Heart right ventricle (tissue), 16 donors: ENCODE measurements at regions not wholly inside any gene's neighbourhood (a gene's known extent, or its start where the extent isn't known, plus 50 kb on each side); places are given as distances from the start of the nearest gene placed in this dataset.

Source experiments
- ATAC-seq, 8 donors: fragments of 200-7000 bp; cut with Tn5 transposase; one replicate each; pipeline ENCODE4 v1.9.1; 2020; ENCODE audit warnings: mild to moderate bottlenecking in 8 of 8, moderate library complexity in 8 of 8, moderate number of reproducible peaks in 1 of 8
- DNase-seq, 2 donors: peaks; one replicate each; pipeline ENCODE4 v3.0.0-alpha.2; 2020
- H3K27ac ChIP-seq, 10 donors: fragments of 200-600 bp; sonication (generic) in 2 of 10; one replicate each; pipeline versions ENCODE4 v1.5.0 to v1.8.0; 2020 to 2022; ENCODE audit warnings: mild to moderate bottlenecking in 3 of 10
- H3K27me3 ChIP-seq, 7 donors: fragments of 200-600 bp; one replicate each; pipeline ENCODE4 v1.8.0; 2021 to 2022; ENCODE audit warnings: mild to moderate bottlenecking in 2 of 7
- H3K36me3 ChIP-seq, 9 donors: fragments of 200-600 bp; sonication (generic) in 1 of 9; one replicate each; pipeline versions ENCODE4 v1.5.0 to v1.8.0; 2020 to 2022; ENCODE audit warnings: mild to moderate bottlenecking in 2 of 9
- H3K4me1 ChIP-seq, 9 donors: fragments of 200-600 bp; sonication (generic) in 1 of 9; one replicate each; pipeline versions ENCODE4 v1.5.0 to v1.8.0; 2020 to 2022; ENCODE audit warnings: mild to moderate bottlenecking in 4 of 9
- H3K4me3 ChIP-seq, 10 donors: fragments of 200-600 bp; sonication (generic) in 2 of 10; one replicate each; pipeline versions ENCODE4 v1.5.0 to v1.8.0; 2020 to 2022; ENCODE audit warnings: mild to moderate bottlenecking in 7 of 10, moderate library complexity in 2 of 10
- H3K9me3 ChIP-seq, 11 donors: fragments of 200-600 bp in 10 of 11; sonication (generic) in 2 of 11; one replicate each; pipeline versions ENCODE4 v1.5.0 to v1.8.0; 2013 to 2022; ENCODE audit warnings: mild to moderate bottlenecking in 2 of 11, control low read depth in 1 of 11, moderate library complexity in 1 of 11
- WGBS, 2 donors: extraction: QIAGEN DNeasy Blood & Tissue Kit; methylation state at CpG; one replicate each; pipeline ENCODE4 v1.1.7; 2013; ENCODE audit warnings: inconsistent platforms in 1 of 2; 5-methylcytosine and 5-hydroxymethylcytosine counted together
- intact Hi-C, 10 donors: fragments of 100-400 bp; cut with DNase I; formaldehyde crosslinking; loops; one replicate each; pipeline versions ENCODE4 v1.11.1 to v1.14.2; 2022
- TF ChIP-seq, protein P1 (sequence below), 9 donors: fragments of 200-600 bp; sonication (generic) in 2 of 9; IDR thresholded peaks; one replicate each; pipeline versions ENCODE4 v1.5.0 to v1.8.0; 2021 to 2022; ENCODE audit warnings: antibody characterized with exemption in 9 of 9, mild to moderate bottlenecking in 5 of 9, moderate library complexity in 1 of 9
- donor health status: Arrhythmogenic right ventricular cardiomyopathy.
- donor health status: ischemic (EF 13 %, LVEDD 7.1; RV severe dilation, severe dysfunction).
- donor health status: healthy with polysubstance abuse.
- donor health status: DM: no; HTN: yes; CAD: no.
- donor health status: DM: no; HTN: no; CAD: no.
- donor health status: ischemic (EF 25% LVEDD 6.9; RV normal size, moderate dysfunction).
- donor health status: ischemic (EF 25% LVEDD 5.7; RV mildly dilated, moderate dysfunction).
- donor health status: healthy.
- donor health status: DM: yes; HTN: yes; CAD: no.
- donor health status: Ischemic cardiomyopathy.
- donor health status: ischemic (EF 35%, LVEDD 5.7; RV mildly dilated, moderate dysfunction).
- donor health status: nonischemic (EF 11% LVEDD 7.7; RV severe dilation, severe dysfunction).
- donor health status: DM: yes; HTN: yes; CAD: no.
- donor health status: PGD.
- donor health status: ischemic (EF 29% LVEDD 5.4; RV normal size, mild dysfunction).
- donor health status: nonischemic (EF 23%, LVEDD 6.1; RV moderate dilation, normal function).

DNA sequence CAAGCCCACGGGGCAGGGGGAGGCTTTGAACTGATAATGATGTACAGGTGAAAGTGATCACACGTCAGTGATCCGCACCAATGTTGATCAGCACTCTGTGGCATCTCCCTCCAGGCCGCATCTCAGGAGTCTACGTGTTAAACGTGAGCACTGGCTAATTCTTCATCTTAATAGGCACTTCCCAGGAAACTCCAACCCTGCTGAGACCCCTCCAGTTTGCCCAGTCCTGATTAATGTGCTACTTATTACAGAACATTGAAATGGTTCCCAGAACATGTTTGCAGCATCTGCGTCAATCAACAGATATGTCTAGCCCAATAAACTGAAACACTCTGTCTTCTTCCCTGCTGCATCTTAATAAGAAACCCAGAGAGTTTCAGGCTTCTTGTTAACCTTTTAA is 298.4 kb downstream of the DEPDC1B start:
- Histone ChIP-seq H3K9me3 (no peaks in the 10 kb centered on the region), H3K4me1 (peaks cover 0 to 8% (median 0%) of the 10 kb centered on the region in 9 donors), H3K27me3 (no peaks in the 10 kb centered on the region), H3K36me3 (no peaks in the 10 kb centered on the region), H3K4me3 (no peak overlapping the region), H3K27ac (no peak overlapping the region)
- TF ChIP-seq, protein P1, sequence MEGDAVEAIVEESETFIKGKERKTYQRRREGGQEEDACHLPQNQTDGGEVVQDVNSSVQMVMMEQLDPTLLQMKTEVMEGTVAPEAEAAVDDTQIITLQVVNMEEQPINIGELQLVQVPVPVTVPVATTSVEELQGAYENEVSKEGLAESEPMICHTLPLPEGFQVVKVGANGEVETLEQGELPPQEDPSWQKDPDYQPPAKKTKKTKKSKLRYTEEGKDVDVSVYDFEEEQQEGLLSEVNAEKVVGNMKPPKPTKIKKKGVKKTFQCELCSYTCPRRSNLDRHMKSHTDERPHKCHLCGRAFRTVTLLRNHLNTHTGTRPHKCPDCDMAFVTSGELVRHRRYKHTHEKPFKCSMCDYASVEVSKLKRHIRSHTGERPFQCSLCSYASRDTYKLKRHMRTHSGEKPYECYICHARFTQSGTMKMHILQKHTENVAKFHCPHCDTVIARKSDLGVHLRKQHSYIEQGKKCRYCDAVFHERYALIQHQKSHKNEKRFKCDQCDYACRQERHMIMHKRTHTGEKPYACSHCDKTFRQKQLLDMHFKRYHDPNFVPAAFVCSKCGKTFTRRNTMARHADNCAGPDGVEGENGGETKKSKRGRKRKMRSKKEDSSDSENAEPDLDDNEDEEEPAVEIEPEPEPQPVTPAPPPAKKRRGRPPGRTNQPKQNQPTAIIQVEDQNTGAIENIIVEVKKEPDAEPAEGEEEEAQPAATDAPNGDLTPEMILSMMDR (IDR thresholded peaks at IDR 0.05), result no peak
- ATAC-seq (no peak), DNase-seq (no peak)
- intact Hi-C loops, result no loop called here
- WGBS, 2 donors, result 77 to 82% methylated on average over 7 of the region's 7 CpGs

DNA sequence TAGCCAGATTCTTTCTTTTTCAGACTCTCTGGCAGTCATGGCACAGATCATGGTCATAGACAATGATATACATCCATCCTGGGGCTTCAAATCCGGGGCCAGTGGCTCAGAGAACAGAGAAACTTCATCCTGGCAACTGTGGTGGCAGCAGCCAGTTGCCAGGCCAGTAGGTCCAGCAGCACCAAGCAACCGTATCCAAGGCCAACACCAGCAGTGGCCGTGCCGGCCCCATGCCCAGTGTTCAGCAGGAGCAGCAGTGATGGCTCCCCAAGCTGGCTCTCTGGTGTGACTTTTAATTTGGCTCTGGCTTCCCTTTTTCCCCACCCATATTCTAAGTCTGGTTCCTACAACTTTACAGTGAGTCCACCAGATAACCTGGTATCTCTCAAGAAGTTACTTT is 300.5 kb downstream of the DEPDC1B start:
- Histone ChIP-seq H3K27ac (no peak overlapping the region), H3K4me3 (no peak overlapping the region), H3K27me3 (no peaks in the 10 kb centered on the region), H3K9me3 (no peaks in the 10 kb centered on the region), H3K4me1 (peaks cover 0 to 8% (median 0%) of the 10 kb centered on the region in 9 donors), H3K36me3 (no peaks in the 10 kb centered on the region)
- DNase-seq (no peak), ATAC-seq (no peak)
- 88 to 91% methylated on average over 4 of the region's 4 CpGs for WGBS, 2 donors
- intact Hi-C loops, result no loop called here
- TF ChIP-seq, protein P1 (IDR thresholded peaks at IDR 0.05), result no peak

DNA sequence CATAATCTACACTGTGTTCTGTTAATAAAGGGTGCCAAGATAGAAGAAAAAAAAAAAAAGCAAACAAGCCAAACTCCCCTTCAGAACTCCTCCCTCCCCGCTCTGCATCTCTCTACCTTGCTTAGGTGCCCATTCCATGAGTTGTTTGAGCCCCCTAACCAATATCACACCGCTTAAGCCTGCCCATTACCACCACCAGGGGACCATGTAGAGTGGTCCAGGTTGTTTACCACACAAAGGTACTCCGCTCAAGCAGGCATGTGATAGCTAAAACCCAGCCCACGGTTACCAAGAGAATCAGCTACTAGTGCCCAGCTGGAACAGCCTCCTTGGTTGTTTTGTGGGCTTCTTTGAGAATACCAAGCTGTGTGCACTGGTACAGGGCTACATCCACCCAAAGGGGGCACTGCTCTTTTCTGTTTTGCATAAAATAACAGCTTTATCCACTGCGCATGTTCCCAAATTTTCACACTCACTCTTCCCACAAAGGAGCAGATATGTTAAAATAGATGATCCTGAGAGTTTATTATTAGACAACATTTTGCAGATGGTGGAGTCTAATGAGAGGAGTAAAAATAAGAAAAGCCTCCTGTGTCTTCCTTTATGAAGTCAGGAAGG is 304.1 kb downstream of the DEPDC1B start:
- no peaks in the 10 kb centered on the region for H3K9me3 ChIP-seq
- no peaks in the 10 kb centered on the region for H3K27me3 ChIP-seq
- no peak overlapping the region for H3K4me3 ChIP-seq
- intact Hi-C loops, result no loop called here
- TF ChIP-seq, protein P1 (IDR thresholded peaks at IDR 0.05), result no peak
- WGBS, 2 donors, result 82 to 86% methylated on average over 5 of the region's 5 CpGs
- DNase-seq (no peak), ATAC-seq (no peak)
- no peaks in the 10 kb centered on the region for H3K4me1 ChIP-seq
- no peak overlapping the region for H3K27ac ChIP-seq
- no peaks in the 10 kb centered on the region for H3K36me3 ChIP-seq

DNA sequence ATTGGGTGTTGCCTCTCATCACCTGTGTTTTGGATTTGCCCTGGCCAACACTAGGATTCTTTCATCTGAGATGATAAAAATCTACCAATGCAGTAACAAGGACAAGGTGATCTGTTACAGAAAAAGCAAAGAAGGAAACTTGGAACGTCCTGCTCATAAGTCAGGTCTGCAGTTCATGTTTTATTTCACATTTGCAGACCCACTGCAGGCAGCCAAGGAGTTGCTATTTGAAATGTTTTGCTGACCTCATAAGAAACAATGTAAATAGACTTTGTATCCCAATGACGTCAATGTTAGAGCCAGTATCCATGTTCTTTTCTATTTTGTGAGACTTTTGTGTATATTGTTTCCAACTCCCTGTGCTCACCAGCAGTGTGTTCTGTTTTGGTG is 312.9 kb downstream of the DEPDC1B start:
- ATAC-seq (no peak), DNase-seq (no peak)
- no peaks in the 10 kb centered on the region for H3K27me3 ChIP-seq
- H3K36me3 ChIP-seq, result no peaks in the 10 kb centered on the region
- WGBS, 2 donors, result 60 to 70% methylated on average over 2 of the region's 2 CpGs
- H3K9me3 ChIP-seq, result no peaks in the 10 kb centered on the region
- H3K4me1 ChIP-seq, result no peaks in the 10 kb centered on the region
- no peak overlapping the region for H3K4me3 ChIP-seq
- TF ChIP-seq, protein P1 (IDR thresholded peaks at IDR 0.05), result no peak
- no peak overlapping the region for H3K27ac ChIP-seq
- intact Hi-C loops, result loop anchor here in 4 of 10 donors (10.0 kb wide), 2 partner anchors 198 to 572 kb away; no protein-coding TSS in a partner anchor
